OCI-LY7 (cell line): ENCODE measurements at regions not wholly inside any gene's neighbourhood (a gene's known extent, or its start where the extent isn't known, plus 50 kb on each side); places are given as distances from the start of the nearest gene placed in this dataset.
"Not testable (repeated sequence)": the region's sequence is repeated elsewhere in the genome, so short reads cannot be mapped to it uniquely, and the experiment has no call there.

Experiments
- EZH2phosphoT487 ChIP-seq: fragments of 200-600 bp; sonication (generic); IDR thresholded peaks from 2 replicates; pipeline ENCODE4 v1.6.1; 2018; ENCODE audit warnings: low read depth, borderline replicate concordance, mild to moderate bottlenecking, mixed run types, antibody characterized with exemption, low read length, moderate library complexity, mixed read lengths
- TF ChIP-seq, protein P1 (sequence below): fragments of 200-600 bp; sonication (generic); conservative IDR thresholded peaks from 2 replicates; pipeline ENCODE4 v1.5.1; 2014; ENCODE audit warnings: mild to moderate bottlenecking, antibody characterized with exemption, low read length, moderate library complexity, mixed read lengths

DNA sequence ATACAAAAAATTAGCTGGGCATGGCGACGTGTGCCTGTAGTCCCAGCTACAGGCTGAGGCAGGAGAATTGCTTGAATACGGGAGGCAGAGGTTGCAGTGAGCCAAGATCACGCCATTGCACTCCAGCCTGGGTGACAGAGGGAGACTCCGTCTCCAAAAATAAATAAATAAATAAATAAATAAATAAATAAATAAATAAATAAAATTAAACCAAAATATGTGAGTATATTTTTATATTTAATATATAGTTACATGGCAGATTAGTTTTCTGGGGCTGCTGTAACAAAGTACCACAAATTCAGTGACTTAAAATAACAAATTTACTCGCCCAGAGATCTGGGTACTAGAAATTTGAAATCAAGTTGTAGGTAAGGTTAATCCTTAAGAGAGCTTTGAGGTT lies 84.2 kb upstream of the ANXA10 start:
- TF ChIP-seq, protein P1, sequence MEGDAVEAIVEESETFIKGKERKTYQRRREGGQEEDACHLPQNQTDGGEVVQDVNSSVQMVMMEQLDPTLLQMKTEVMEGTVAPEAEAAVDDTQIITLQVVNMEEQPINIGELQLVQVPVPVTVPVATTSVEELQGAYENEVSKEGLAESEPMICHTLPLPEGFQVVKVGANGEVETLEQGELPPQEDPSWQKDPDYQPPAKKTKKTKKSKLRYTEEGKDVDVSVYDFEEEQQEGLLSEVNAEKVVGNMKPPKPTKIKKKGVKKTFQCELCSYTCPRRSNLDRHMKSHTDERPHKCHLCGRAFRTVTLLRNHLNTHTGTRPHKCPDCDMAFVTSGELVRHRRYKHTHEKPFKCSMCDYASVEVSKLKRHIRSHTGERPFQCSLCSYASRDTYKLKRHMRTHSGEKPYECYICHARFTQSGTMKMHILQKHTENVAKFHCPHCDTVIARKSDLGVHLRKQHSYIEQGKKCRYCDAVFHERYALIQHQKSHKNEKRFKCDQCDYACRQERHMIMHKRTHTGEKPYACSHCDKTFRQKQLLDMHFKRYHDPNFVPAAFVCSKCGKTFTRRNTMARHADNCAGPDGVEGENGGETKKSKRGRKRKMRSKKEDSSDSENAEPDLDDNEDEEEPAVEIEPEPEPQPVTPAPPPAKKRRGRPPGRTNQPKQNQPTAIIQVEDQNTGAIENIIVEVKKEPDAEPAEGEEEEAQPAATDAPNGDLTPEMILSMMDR = not testable (repeated sequence)
- not testable (repeated sequence) for TF ChIP-seq EZH2phosphoT487
